ENCODE measurements at regions not wholly inside any gene's neighbourhood (a gene's known extent, or its start where the extent isn't known, plus 50 kb on each side); places are given as distances from the start of the nearest gene placed in this dataset.

DNA sequence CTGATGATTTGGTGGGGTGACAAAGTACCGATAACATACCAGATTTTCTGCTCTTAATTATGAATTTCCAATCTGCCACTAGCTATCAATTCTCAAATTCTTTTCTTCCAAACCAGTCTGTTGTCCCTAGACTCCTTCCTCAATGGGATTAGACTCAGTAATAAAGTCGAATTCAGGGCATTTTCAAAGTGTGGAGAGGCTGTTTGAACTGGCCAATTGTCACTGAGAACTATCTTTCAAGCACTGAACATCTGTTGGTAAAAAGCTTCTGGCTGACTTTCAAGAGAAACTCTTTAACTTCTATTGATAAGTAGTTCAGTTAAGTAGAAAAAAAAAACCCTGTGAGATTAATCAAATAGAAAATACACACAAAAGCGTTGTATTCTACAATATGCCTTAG lies 108.9 kb downstream of the SAMD9 start:
- H3K4me3 Mint-ChIP-seq, result no peak overlapping the region
- H3K27me3 Mint-ChIP-seq, result no peaks in the 10 kb centered on the region
- H3K36me3 ChIP-seq (replicated peaks in 1 of 2; ENCODE audit: control extremely low read depth in 1 of 2, control insufficient read depth in 1 of 2, extremely low read depth in 1 of 2, insufficient read depth in 2 of 2, low read length in 1 of 2), result no peaks in the 10 kb centered on the region
- no peak overlapping the region for H3K9ac ChIP-seq (ENCODE audit: low read length)
- no peaks in the 10 kb centered on the region for H3K4me1 ChIP-seq (ENCODE audit: control insufficient read depth in 2 of 2, insufficient read depth in 2 of 2, low read length in 2 of 2)
- no peaks in the 10 kb centered on the region for H4K20me1 ChIP-seq (ENCODE audit: control insufficient read depth, insufficient read depth, low read length, poor library complexity, severe bottlenecking)
- CTCF ChIA-PET, result no interaction called here
- no peaks in the 10 kb centered on the region for H3K9me3 Mint-ChIP-seq (ENCODE audit: insufficient read depth)
- H3K4me2 ChIP-seq (replicated peaks; ENCODE audit: low read depth, low read length, poor library complexity, severe bottlenecking), result no peak overlapping the region
- H3K4me1 Mint-ChIP-seq, result no peaks in the 10 kb centered on the region
- DNase-seq, result no peak
- ATAC-seq (ENCODE audit: low read depth), result no peak
- H3K9me3 ChIP-seq (ENCODE audit: control extremely low read depth in 1 of 3, control insufficient read depth in 2 of 3, insufficient read depth in 1 of 3, low read length in 2 of 3), result no peaks in the 10 kb centered on the region
- H2AFZ ChIP-seq (ENCODE audit: insufficient read depth, low read depth, low read length, poor library complexity, severe bottlenecking), result no peak overlapping the region
- H3K79me2 ChIP-seq (ENCODE audit: control insufficient read depth, insufficient read depth, low read length), result no peaks in the 10 kb centered on the region
- POLR2A ChIA-PET, result no interaction called here
- no peaks in the 10 kb centered on the region for H3K27me3 ChIP-seq (replicated peaks in 1 of 4; ENCODE audit: control extremely low read depth in 1 of 4, control insufficient read depth in 3 of 4, insufficient read depth in 4 of 4, low read length in 3 of 4)
- WGBS (ENCODE audit: insufficient coverage), result no CpG with 5 or more reads among the region's 3 CpGs
- H3K27ac ChIP-seq (ENCODE audit: low read length in 2 of 2), result no peak overlapping the region
- no peak overlapping the region for H3K4me3 ChIP-seq (ENCODE audit: control extremely low read depth in 1 of 5, extremely low read depth in 1 of 5, insufficient read depth in 1 of 5, low read depth in 2 of 5, low read length in 4 of 5)
- intact Hi-C loops (cut with micrococcal nuclease), result no loop called here
- TF ChIP-seq, protein P1, sequence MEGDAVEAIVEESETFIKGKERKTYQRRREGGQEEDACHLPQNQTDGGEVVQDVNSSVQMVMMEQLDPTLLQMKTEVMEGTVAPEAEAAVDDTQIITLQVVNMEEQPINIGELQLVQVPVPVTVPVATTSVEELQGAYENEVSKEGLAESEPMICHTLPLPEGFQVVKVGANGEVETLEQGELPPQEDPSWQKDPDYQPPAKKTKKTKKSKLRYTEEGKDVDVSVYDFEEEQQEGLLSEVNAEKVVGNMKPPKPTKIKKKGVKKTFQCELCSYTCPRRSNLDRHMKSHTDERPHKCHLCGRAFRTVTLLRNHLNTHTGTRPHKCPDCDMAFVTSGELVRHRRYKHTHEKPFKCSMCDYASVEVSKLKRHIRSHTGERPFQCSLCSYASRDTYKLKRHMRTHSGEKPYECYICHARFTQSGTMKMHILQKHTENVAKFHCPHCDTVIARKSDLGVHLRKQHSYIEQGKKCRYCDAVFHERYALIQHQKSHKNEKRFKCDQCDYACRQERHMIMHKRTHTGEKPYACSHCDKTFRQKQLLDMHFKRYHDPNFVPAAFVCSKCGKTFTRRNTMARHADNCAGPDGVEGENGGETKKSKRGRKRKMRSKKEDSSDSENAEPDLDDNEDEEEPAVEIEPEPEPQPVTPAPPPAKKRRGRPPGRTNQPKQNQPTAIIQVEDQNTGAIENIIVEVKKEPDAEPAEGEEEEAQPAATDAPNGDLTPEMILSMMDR (IDR thresholded peaks at IDR 0.05), result no peak
- no peak for TF ChIP-seq EZH2 (IDR thresholded peaks at IDR 0.05; ENCODE audit: borderline replicate concordance, insufficient read depth, low read depth, low read length, poor library complexity, severe bottlenecking)
- no peak overlapping the region for H3K27ac Mint-ChIP-seq

DNA sequence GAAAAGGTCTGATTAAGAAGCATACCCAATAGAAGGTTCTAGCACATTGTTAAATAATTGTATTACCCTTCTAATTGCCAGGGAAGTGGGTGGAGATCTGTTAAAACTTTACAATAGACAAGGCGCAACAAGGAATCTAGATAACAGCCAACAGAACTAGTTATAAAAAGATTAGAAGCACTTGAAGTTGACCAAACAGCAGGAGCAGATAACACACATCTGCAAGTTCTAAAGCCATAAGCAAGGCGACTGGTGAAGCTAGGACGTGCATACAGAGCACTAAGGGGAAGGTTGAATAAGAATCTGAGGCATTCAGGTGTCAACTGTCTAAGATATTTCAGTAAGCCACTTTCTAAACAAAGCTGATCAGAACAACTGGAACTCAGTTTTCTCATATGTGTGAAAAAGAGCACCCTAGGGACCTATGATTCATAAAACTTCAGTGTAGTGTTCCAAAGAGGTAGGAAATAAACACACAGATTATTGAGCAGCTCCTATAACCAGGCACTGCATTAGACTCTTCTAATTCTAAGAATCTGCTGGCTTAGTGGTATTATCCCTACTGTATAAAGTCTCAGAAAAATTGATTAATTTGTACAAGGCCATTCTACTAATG lies 111.2 kb downstream of the SAMD9 start:
- H2AFZ ChIP-seq (ENCODE audit: insufficient read depth, low read depth, low read length, poor library complexity, severe bottlenecking), result no peak overlapping the region
- no peaks in the 10 kb centered on the region for H3K27me3 Mint-ChIP-seq
- H3K27ac ChIP-seq (ENCODE audit: low read length in 2 of 2), result no peak overlapping the region
- POLR2A ChIA-PET, result no interaction called here
- H3K9me3 ChIP-seq (ENCODE audit: control extremely low read depth in 1 of 3, control insufficient read depth in 2 of 3, insufficient read depth in 1 of 3, low read length in 2 of 3), result no peaks in the 10 kb centered on the region
- no peaks in the 10 kb centered on the region for H3K27me3 ChIP-seq (replicated peaks in 1 of 4; ENCODE audit: control extremely low read depth in 1 of 4, control insufficient read depth in 3 of 4, insufficient read depth in 4 of 4, low read length in 3 of 4)
- DNase-seq, result no peak
- no peaks in the 10 kb centered on the region for H3K9me3 Mint-ChIP-seq (ENCODE audit: insufficient read depth)
- no peak overlapping the region for H3K4me2 ChIP-seq (replicated peaks; ENCODE audit: low read depth, low read length, poor library complexity, severe bottlenecking)
- H4K20me1 ChIP-seq (ENCODE audit: control insufficient read depth, insufficient read depth, low read length, poor library complexity, severe bottlenecking), result no peaks in the 10 kb centered on the region
- H3K36me3 ChIP-seq (replicated peaks in 1 of 2; ENCODE audit: control extremely low read depth in 1 of 2, control insufficient read depth in 1 of 2, extremely low read depth in 1 of 2, insufficient read depth in 2 of 2, low read length in 1 of 2), result no peaks in the 10 kb centered on the region
- no peak overlapping the region for H3K27ac Mint-ChIP-seq
- H3K79me2 ChIP-seq (ENCODE audit: control insufficient read depth, insufficient read depth, low read length), result no peaks in the 10 kb centered on the region
- H3K4me1 ChIP-seq (ENCODE audit: control insufficient read depth in 2 of 2, insufficient read depth in 2 of 2, low read length in 2 of 2), result no peaks in the 10 kb centered on the region
- H3K9ac ChIP-seq (ENCODE audit: low read length), result no peak overlapping the region
- CTCF ChIA-PET, result no interaction called here
- no peak for ATAC-seq (ENCODE audit: low read depth)
- H3K4me1 Mint-ChIP-seq, result no peaks in the 10 kb centered on the region
- 60% methylated on average over 1 of the region's 3 CpGs for WGBS (ENCODE audit: insufficient coverage)
- intact Hi-C loops (cut with micrococcal nuclease), result no loop called here
- no peak overlapping the region for H3K4me3 Mint-ChIP-seq
- TF ChIP-seq EZH2 (IDR thresholded peaks at IDR 0.05; ENCODE audit: borderline replicate concordance, insufficient read depth, low read depth, low read length, poor library complexity, severe bottlenecking), result no peak
- TF ChIP-seq, protein P1 (IDR thresholded peaks at IDR 0.05), result no peak
- no peak overlapping the region for H3K4me3 ChIP-seq (ENCODE audit: control extremely low read depth in 1 of 5, extremely low read depth in 1 of 5, insufficient read depth in 1 of 5, low read depth in 2 of 5, low read length in 4 of 5)

All from B cell (primary cell).